ENCODE measurements at regions not wholly inside any gene's neighbourhood (a gene's known extent, or its start where the extent isn't known, plus 50 kb on each side); places are given as distances from the start of the nearest gene placed in this dataset.

DNA sequence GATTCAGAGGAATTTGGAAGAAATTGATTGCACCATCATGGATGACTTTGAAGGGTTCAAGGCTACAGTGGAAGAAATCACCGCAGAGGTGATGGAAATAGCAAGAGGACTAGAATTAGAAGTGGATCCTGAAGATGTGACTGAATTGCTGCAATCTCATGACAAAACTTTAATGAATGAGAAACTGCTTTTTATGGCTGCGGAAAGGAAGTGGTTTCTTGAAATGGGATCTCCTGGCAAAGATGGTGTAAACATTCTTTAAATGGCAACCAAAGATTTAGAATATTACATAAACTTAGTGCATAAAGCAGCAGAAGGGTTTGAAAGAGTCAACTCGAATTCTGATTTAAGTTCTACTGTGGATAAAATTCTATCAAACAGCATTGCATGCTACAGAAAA, 698.6 kb downstream of the PLA2G4A start:
- H3K36me3 Mint-ChIP-seq (ENCODE audit: low read depth) = no peaks in the 10 kb centered on the region
- H3K27ac Mint-ChIP-seq = no peak overlapping the region
- H3K27me3 Mint-ChIP-seq (ENCODE audit: low read depth, poor library complexity) = no peaks in the 10 kb centered on the region
- H3K4me1 Mint-ChIP-seq = no peaks in the 10 kb centered on the region
- no peak for DNase-seq
- TF ChIP-seq, protein P1, sequence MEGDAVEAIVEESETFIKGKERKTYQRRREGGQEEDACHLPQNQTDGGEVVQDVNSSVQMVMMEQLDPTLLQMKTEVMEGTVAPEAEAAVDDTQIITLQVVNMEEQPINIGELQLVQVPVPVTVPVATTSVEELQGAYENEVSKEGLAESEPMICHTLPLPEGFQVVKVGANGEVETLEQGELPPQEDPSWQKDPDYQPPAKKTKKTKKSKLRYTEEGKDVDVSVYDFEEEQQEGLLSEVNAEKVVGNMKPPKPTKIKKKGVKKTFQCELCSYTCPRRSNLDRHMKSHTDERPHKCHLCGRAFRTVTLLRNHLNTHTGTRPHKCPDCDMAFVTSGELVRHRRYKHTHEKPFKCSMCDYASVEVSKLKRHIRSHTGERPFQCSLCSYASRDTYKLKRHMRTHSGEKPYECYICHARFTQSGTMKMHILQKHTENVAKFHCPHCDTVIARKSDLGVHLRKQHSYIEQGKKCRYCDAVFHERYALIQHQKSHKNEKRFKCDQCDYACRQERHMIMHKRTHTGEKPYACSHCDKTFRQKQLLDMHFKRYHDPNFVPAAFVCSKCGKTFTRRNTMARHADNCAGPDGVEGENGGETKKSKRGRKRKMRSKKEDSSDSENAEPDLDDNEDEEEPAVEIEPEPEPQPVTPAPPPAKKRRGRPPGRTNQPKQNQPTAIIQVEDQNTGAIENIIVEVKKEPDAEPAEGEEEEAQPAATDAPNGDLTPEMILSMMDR (IDR thresholded peaks at IDR 0.05) = no peak
- H3K9me3 Mint-ChIP-seq = no peaks in the 10 kb centered on the region
- no peak overlapping the region for H3K4me3 Mint-ChIP-seq

- Mint-ChIP-seq H3K36me3 (ENCODE audit: low read depth) (no peaks in the 10 kb centered on the region), H3K4me1 (no peaks in the 10 kb centered on the region), H3K27ac (no peak overlapping the region), H3K4me3 (no peak overlapping the region), H3K27me3 (ENCODE audit: low read depth, poor library complexity) (no peaks in the 10 kb centered on the region), H3K9me3 (no peaks in the 10 kb centered on the region)
- TF ChIP-seq, protein P1 (IDR thresholded peaks at IDR 0.05) = no peak
- no peak for DNase-seq
Observed at GRCh38 chr1:187537936-187538335, 709.2 kb downstream of the PLA2G4A start.

- H3K9me3 Mint-ChIP-seq = no peaks in the 10 kb centered on the region
- no peaks in the 10 kb centered on the region for H3K36me3 Mint-ChIP-seq (ENCODE audit: low read depth)
- H3K4me1 Mint-ChIP-seq = no peaks in the 10 kb centered on the region
- H3K27me3 Mint-ChIP-seq (ENCODE audit: low read depth, poor library complexity) = no peaks in the 10 kb centered on the region
- TF ChIP-seq, protein P1 (IDR thresholded peaks at IDR 0.05) = no peak
- H3K4me3 Mint-ChIP-seq = no peak overlapping the region
- no peak overlapping the region for H3K27ac Mint-ChIP-seq
- no peak for DNase-seq
Observed at GRCh38 chr1:187549540-187549939, 720.8 kb downstream of the PLA2G4A start.

DNA sequence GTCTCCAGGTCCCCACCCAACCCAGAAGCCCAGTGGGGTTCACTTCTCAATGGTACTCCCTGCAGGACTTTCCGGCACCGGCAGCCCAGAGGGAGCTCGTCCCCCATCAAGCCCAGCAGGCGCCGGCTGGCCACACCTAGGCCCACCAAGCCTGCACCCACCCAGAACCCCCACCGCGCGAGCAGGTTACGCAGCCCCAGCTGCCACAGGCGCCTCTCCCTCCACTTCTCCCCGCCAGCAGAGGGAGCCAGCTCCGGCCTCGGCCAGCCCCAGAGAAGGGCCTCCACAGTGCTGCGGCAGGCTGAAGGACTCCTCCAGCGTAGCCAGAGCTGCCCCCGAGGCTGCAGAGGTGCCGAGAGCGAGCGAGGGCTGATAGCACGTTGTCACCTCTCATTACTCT, 722.3 kb downstream of the PLA2G4A start:
- no peak for DNase-seq
- TF ChIP-seq, protein P1 (IDR thresholded peaks at IDR 0.05) = no peak

DNA sequence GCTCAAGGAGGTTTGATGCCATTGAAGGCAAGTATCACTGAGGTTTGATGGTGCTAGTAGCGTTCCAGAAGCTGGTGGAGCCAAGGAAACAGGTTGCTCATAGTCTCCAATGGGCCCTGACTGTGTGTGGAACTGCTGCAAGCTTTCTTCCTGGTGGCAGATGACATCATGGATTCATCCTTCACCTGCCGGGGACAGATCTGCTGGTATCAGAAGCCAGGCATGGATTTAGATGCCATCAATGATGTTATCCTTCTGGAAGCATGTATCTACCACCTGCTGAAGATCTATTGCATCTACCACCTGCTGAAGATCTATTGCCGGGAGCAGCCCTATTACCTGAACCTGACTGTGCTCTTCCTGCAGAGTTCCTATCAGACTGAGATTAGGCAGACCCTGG, 734.4 kb downstream of the PLA2G4A start:
- DNase-seq = no peak
- Mint-ChIP-seq H3K9me3 (no peaks in the 10 kb centered on the region), H3K4me1 (no peaks in the 10 kb centered on the region), H3K4me3 (no peak overlapping the region), H3K27me3 (ENCODE audit: low read depth, poor library complexity) (peaks cover 7% of the 10 kb centered on the region), H3K36me3 (ENCODE audit: low read depth) (no peaks in the 10 kb centered on the region), H3K27ac (no peak overlapping the region)
- TF ChIP-seq, protein P1 (IDR thresholded peaks at IDR 0.05) = no peak

More for the DNA sequence above, 722.3 kb downstream of the PLA2G4A start:
- Mint-ChIP-seq H3K27me3 (ENCODE audit: low read depth, poor library complexity) (no peaks in the 10 kb centered on the region), H3K9me3 (no peaks in the 10 kb centered on the region), H3K36me3 (ENCODE audit: low read depth) (no peaks in the 10 kb centered on the region), H3K4me1 (no peaks in the 10 kb centered on the region), H3K27ac (no peak overlapping the region), H3K4me3 (no peak overlapping the region)

- TF ChIP-seq, protein P1 (IDR thresholded peaks at IDR 0.05) = no peak
- H3K4me1 Mint-ChIP-seq = no peaks in the 10 kb centered on the region
- no peak overlapping the region for H3K4me3 Mint-ChIP-seq
- no peak overlapping the region for H3K27ac Mint-ChIP-seq
- peaks cover 3% of the 10 kb centered on the region for H3K27me3 Mint-ChIP-seq (ENCODE audit: low read depth, poor library complexity)
- no peaks in the 10 kb centered on the region for H3K9me3 Mint-ChIP-seq
- DNase-seq = no peak
- no peaks in the 10 kb centered on the region for H3K36me3 Mint-ChIP-seq (ENCODE audit: low read depth)
Observed at GRCh38 chr1:187566354-187566753, 737.6 kb downstream of the PLA2G4A start.

Data from nephron progenitor cell (in vitro differentiated cells).